A204.1 (cell line): ENCODE measurements at regions not wholly inside any gene's neighbourhood (a gene's known extent, or its start where the extent isn't known, plus 50 kb on each side); places are given as distances from the start of the nearest gene placed in this dataset.

Experiments
- FAIRE-seq: peaks from 2 replicates; lab custom pipeline; 2012; peaks lifted over from hg19 to GRCh38; lab: Jason Lieb, UNC

DNA sequence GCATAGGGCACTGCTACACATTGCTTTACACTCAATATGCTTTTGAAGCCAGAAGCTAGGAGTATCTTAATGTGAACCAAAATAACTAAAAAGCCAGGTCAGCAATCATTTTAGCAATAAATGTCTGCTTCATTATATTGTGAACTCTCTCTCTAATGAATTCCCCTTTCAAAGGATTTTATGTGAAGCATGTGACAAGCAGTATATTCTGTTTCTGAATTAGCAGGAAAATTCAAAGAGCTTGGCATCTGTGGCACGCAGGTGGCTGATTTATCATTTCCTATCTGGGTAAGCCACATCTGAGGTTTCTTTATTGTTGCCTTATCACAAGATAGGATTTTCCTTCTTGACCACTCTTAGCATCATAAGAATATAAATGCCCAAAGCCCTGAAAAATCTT is 56.8 kb upstream of the KLF12 start:
- no peak for FAIRE-seq

DNA sequence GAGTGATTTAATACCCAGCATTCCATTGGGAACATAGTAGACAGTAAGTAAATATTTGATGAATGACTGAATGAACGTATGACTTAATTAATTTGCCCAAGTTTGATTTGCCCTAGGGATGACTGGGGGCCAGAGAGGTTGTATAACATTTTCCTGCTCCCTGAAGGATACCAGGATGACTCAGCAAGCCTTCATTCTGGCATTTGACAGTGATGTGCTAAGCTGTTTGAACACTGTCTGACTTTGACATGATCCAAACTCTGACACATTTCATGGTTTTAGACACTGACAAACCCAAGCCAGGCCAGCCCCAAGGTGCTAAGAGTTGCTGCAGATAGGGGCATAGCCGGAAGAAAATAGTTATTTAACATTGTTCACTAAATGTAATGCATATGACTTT is 53.4 kb upstream of the KLF12 start:
- FAIRE-seq = no peak

DNA sequence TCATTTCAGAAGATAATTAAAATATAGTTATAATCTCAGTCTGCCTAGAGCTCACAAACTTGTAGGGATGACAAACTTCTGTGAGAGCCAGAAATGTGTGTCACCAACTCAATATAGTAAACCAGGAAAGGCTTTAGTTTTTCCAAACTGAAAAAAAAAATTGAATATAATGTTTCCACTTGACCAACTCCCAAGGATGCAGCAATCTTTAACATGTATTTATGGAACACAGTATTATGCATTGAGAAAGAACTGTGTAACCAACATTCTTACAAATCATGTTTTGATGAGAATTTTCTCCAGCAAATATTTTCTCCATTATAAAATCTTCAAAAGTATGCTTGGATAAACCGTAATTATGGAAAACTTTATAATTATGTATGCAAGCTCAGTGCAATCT is 50.1 kb upstream of the KLF12 start:
- no peak for FAIRE-seq
